ENCODE measurements at regions not wholly inside any gene's neighbourhood (a gene's known extent, or its start where the extent isn't known, plus 50 kb on each side); places are given as distances from the start of the nearest gene placed in this dataset.

DNA sequence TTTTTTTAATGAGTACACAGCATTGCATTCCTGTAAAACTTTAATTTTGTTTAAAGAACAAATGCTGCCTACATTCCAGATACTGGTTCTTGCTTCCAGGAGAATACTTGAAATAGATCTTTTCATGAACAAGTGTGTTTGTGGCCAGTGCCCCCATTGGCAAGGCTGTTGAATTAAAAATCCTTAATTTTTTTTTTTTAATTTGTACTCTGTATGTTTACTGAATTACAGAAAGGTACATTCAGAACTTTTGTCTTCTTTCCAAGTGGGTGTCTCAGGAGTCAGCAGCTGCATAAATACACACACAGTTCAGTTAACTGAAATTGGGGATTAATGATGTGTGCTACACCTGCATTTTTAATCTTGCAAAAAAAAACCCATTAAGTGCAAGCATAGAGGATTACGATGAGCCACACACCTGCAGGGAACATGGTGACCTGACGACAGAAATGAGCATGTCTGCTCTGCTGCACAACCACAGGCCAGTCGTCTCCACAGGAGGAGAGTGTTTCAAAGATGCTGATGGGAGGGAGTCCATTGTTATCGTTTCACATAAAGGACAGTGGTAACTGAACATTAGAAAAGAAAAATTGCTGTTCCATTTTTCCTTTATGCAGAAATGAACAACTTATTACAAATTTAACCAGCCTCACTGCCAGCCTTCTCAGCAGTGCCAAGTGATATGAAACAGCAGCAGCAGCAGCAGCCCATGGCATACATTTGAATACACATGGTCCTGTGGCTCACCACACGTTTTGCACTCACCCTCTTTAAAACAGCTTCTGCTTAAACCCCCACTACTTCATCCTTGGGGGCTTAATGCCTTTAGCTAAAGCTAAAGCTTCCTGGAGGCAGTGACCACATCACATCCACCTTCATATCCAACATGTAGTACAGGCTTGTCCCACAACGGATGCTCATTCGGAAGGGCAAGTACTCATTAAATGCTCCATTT lies 72.3 kb upstream of the RFC3 start:
- Histone ChIP-seq H3K27me3 (ENCODE audit: control insufficient read depth in 1 of 2, insufficient read depth in 2 of 2, low read length in 2 of 2) (no peaks in the 10 kb centered on the region), H3K4me1 (ENCODE audit: control insufficient read depth in 1 of 2, insufficient read depth in 2 of 2, low read length in 2 of 2) (peaks cover 0 to 8% of the 10 kb centered on the region in 2 donors), H3K9me3 (ENCODE audit: control insufficient read depth in 1 of 2, low read length in 2 of 2) (no peaks in the 10 kb centered on the region), H3K27ac (ENCODE audit: low read depth, low read length) (no peak overlapping the region), H3K4me3 (ENCODE audit: low read depth in 1 of 2, low read length in 2 of 2) (no peak overlapping the region), H3K9ac (ENCODE audit: low read depth in 1 of 2, low read length in 2 of 2) (no peak overlapping the region), H3K36me3 (ENCODE audit: control insufficient read depth in 1 of 2, insufficient read depth in 2 of 2, low read length in 2 of 2) (no peaks in the 10 kb centered on the region)

DNA sequence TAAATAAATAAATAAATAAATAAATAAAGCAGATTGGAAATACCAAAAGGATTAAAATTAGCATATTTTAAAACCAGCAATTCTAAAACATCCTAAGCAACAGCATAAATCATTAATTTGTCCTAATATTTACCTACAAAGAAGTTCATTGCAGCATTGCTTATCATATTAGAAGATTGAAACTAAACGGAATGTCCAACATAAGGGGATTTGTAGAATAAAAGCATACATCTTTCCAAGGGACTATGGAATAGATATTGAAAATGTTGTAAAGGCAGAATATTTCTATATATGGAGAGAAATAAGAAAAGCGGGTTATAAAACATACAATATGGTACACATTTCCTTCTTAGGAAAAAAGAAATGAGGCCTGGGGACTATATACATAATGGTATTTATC lies 71.1 kb upstream of the RFC3 start:
- Histone ChIP-seq H3K9ac (ENCODE audit: low read depth in 1 of 2, low read length in 2 of 2) (no peak overlapping the region), H3K9me3 (ENCODE audit: control insufficient read depth in 1 of 2, low read length in 2 of 2) (no peaks in the 10 kb centered on the region), H3K4me1 (ENCODE audit: control insufficient read depth in 1 of 2, insufficient read depth in 2 of 2, low read length in 2 of 2) (peaks cover 0 to 8% of the 10 kb centered on the region in 2 donors), H3K36me3 (ENCODE audit: control insufficient read depth in 1 of 2, insufficient read depth in 2 of 2, low read length in 2 of 2) (no peaks in the 10 kb centered on the region), H3K27me3 (ENCODE audit: control insufficient read depth in 1 of 2, insufficient read depth in 2 of 2, low read length in 2 of 2) (no peaks in the 10 kb centered on the region), H3K4me3 (ENCODE audit: low read depth in 1 of 2, low read length in 2 of 2) (no peak overlapping the region), H3K27ac (ENCODE audit: low read depth, low read length) (no peak overlapping the region)

DNA sequence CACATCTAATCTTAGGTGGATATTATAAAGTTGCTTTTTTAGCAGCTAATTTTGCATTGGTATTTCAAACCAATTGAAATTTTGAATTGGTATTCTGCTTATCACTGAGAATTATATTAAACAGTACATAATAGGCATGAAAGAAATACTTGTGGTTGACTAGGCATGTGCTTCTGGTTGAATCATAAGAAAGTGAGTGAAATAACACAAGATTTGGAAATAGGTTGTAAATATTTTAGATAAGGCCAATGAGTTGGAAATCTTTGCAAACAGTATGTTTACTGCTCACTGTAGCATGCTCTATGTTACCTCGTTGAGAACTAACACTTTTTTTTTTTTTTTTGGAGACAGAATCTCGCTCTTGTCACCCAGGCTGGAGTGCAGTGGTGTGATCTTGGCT lies 66.8 kb upstream of the RFC3 start:
- no peak overlapping the region for H3K9ac ChIP-seq (ENCODE audit: low read depth in 1 of 2, low read length in 2 of 2)
- no peaks in the 10 kb centered on the region for H3K36me3 ChIP-seq (ENCODE audit: control insufficient read depth in 1 of 2, insufficient read depth in 2 of 2, low read length in 2 of 2)

DNA sequence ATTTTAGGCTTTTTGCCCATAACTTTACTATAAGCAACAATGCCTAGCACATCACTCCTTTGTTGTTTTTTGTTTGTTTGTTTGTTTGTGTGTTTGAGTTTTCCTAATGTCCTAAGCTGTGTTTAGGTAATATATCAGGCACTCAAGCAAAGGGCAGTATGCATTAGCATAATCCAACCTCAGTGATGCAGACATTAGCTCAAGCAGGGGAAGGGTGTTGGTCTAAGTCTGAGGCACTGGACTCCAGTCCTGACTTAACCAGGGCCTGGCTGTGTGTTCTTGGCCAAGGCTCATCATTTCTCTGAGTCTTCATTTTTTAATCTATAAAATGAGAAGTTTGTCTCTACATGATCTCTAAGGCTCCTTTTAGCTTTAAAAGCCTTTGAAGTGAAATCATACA lies 65.9 kb upstream of the RFC3 start:
- no peak overlapping the region for H3K4me3 ChIP-seq (ENCODE audit: low read depth in 1 of 2, low read length in 2 of 2)
- H3K4me1 ChIP-seq (ENCODE audit: control insufficient read depth in 1 of 2, insufficient read depth in 2 of 2, low read length in 2 of 2) = no peaks in the 10 kb centered on the region
- H3K27ac ChIP-seq (ENCODE audit: low read depth, low read length) = no peak overlapping the region
- no peaks in the 10 kb centered on the region for H3K9me3 ChIP-seq (ENCODE audit: control insufficient read depth in 1 of 2, low read length in 2 of 2)
- no peaks in the 10 kb centered on the region for H3K27me3 ChIP-seq (ENCODE audit: control insufficient read depth in 1 of 2, insufficient read depth in 2 of 2, low read length in 2 of 2)
- no peak overlapping the region for H3K9ac ChIP-seq (ENCODE audit: low read depth in 1 of 2, low read length in 2 of 2)
- H3K36me3 ChIP-seq (ENCODE audit: control insufficient read depth in 1 of 2, insufficient read depth in 2 of 2, low read length in 2 of 2) = no peaks in the 10 kb centered on the region

More for the DNA sequence above, 66.8 kb upstream of the RFC3 start:
- H3K27me3 ChIP-seq (ENCODE audit: control insufficient read depth in 1 of 2, insufficient read depth in 2 of 2, low read length in 2 of 2) = no peaks in the 10 kb centered on the region
- H3K4me1 ChIP-seq (ENCODE audit: control insufficient read depth in 1 of 2, insufficient read depth in 2 of 2, low read length in 2 of 2) = no peaks in the 10 kb centered on the region
- H3K27ac ChIP-seq (ENCODE audit: low read depth, low read length) = no peak overlapping the region
- no peaks in the 10 kb centered on the region for H3K9me3 ChIP-seq (ENCODE audit: control insufficient read depth in 1 of 2, low read length in 2 of 2)
- H3K4me3 ChIP-seq (ENCODE audit: low read depth in 1 of 2, low read length in 2 of 2) = no peak overlapping the region

DNA sequence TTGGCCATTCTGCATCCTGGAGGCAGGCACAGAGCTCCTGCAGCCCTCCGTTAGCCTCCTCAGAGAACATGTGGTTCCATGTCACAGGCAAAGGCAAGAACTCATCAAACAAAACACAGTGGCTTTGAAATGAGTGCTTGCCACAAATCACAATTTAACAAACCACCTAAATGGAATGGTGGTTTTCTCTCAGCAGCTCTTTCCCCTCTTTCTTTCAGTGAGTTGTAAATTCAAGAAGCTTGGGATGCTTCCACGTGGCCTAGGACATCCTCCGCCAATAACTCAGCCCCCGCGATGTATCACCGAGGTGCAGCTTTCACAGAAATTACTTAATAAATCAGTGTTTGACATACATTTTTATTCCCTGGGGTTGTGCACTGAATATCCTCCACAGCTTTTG lies 65.4 kb upstream of the RFC3 start:
- H3K4me3 ChIP-seq (ENCODE audit: low read depth in 1 of 2, low read length in 2 of 2) = no peak overlapping the region

DNA sequence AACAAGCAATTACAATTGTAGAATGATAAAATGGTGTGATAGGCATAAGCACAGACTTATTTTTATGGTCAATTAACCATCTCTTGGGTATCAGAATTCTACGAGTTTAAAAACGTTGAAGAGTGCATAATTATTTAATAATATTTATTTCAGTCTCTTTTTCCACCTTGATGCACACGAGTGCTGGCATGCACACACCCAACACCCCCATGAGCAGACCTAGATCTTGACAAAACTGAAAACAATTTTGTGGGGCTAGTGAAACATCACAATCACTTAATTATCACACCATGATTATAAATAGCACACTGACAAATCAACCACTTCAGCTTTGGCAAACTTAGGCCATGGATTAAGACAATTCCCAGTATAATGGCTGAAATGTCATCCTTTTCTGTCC lies 61.0 kb upstream of the RFC3 start:
- H3K4me3 ChIP-seq (ENCODE audit: low read depth in 1 of 2, low read length in 2 of 2) = no peak overlapping the region
- no peaks in the 10 kb centered on the region for H3K27me3 ChIP-seq (ENCODE audit: control insufficient read depth in 1 of 2, insufficient read depth in 2 of 2, low read length in 2 of 2)
- H3K36me3 ChIP-seq (ENCODE audit: control insufficient read depth in 1 of 2, insufficient read depth in 2 of 2, low read length in 2 of 2) = no peaks in the 10 kb centered on the region
- no peaks in the 10 kb centered on the region for H3K4me1 ChIP-seq (ENCODE audit: control insufficient read depth in 1 of 2, insufficient read depth in 2 of 2, low read length in 2 of 2)
- no peaks in the 10 kb centered on the region for H3K9me3 ChIP-seq (ENCODE audit: control insufficient read depth in 1 of 2, low read length in 2 of 2)
- no peak overlapping the region for H3K27ac ChIP-seq (ENCODE audit: low read depth, low read length)
- no peak overlapping the region for H3K9ac ChIP-seq (ENCODE audit: low read depth in 1 of 2, low read length in 2 of 2)

More for the DNA sequence above, 65.4 kb upstream of the RFC3 start:
- Histone ChIP-seq H3K36me3 (ENCODE audit: control insufficient read depth in 1 of 2, insufficient read depth in 2 of 2, low read length in 2 of 2) (no peaks in the 10 kb centered on the region), H3K9ac (ENCODE audit: low read depth in 1 of 2, low read length in 2 of 2) (no peak overlapping the region), H3K27me3 (ENCODE audit: control insufficient read depth in 1 of 2, insufficient read depth in 2 of 2, low read length in 2 of 2) (no peaks in the 10 kb centered on the region), H3K9me3 (ENCODE audit: control insufficient read depth in 1 of 2, low read length in 2 of 2) (no peaks in the 10 kb centered on the region), H3K4me1 (ENCODE audit: control insufficient read depth in 1 of 2, insufficient read depth in 2 of 2, low read length in 2 of 2) (no peaks in the 10 kb centered on the region), H3K27ac (ENCODE audit: low read depth, low read length) (no peak overlapping the region)

DNA sequence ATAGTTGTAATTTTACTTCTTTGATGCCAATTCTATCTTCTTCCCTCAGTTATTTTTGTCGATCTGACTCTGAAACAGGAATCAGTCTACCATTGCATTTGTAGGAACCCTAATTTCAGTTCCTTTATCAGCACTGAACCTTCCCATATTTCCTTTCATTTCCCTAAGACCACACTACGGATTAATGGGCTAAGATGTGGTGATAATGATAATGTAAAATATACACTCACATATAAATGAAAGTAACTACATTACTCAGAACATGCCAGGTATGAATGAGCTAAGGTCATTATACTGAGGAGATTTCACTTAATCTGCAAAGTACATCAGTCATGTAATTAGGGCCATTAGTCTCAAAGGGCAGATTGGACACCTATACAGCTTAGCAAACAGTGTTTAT lies 60.2 kb upstream of the RFC3 start:
- Histone ChIP-seq H3K36me3 (ENCODE audit: control insufficient read depth in 1 of 2, insufficient read depth in 2 of 2, low read length in 2 of 2) (no peaks in the 10 kb centered on the region), H3K4me3 (ENCODE audit: low read depth in 1 of 2, low read length in 2 of 2) (no peak overlapping the region), H3K9ac (ENCODE audit: low read depth in 1 of 2, low read length in 2 of 2) (no peak overlapping the region), H3K9me3 (ENCODE audit: control insufficient read depth in 1 of 2, low read length in 2 of 2) (no peaks in the 10 kb centered on the region), H3K27ac (ENCODE audit: low read depth, low read length) (no peak overlapping the region), H3K27me3 (ENCODE audit: control insufficient read depth in 1 of 2, insufficient read depth in 2 of 2, low read length in 2 of 2) (no peaks in the 10 kb centered on the region), H3K4me1 (ENCODE audit: control insufficient read depth in 1 of 2, insufficient read depth in 2 of 2, low read length in 2 of 2) (no peaks in the 10 kb centered on the region)

DNA sequence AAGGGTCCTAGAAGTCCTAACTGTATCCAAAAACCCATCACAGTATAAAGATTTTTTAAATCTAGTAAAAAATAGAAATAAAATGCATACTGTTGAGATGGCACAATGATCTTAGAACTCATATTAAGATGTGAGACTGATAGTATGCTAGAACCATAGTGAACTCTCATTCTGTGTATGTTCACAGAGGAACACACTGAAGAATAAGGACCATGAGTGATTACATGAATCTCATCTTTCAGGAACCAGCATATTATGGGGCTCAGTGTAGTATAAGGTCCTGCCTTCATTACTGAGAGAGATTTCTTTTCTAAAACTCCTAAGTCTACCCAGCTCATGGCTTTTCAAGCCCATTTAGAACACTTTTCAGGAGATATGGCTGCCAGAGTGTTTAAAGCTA lies 59.8 kb upstream of the RFC3 start:
- no peaks in the 10 kb centered on the region for H3K27me3 ChIP-seq (ENCODE audit: control insufficient read depth in 1 of 2, insufficient read depth in 2 of 2, low read length in 2 of 2)
- no peaks in the 10 kb centered on the region for H3K36me3 ChIP-seq (ENCODE audit: control insufficient read depth in 1 of 2, insufficient read depth in 2 of 2, low read length in 2 of 2)
- no peaks in the 10 kb centered on the region for H3K9me3 ChIP-seq (ENCODE audit: control insufficient read depth in 1 of 2, low read length in 2 of 2)
- H3K9ac ChIP-seq (ENCODE audit: low read depth in 1 of 2, low read length in 2 of 2) = no peak overlapping the region
- H3K4me1 ChIP-seq (ENCODE audit: control insufficient read depth in 1 of 2, insufficient read depth in 2 of 2, low read length in 2 of 2) = no peaks in the 10 kb centered on the region
- H3K4me3 ChIP-seq (ENCODE audit: low read depth in 1 of 2, low read length in 2 of 2) = no peak overlapping the region
- H3K27ac ChIP-seq (ENCODE audit: low read depth, low read length) = no peak overlapping the region

DNA sequence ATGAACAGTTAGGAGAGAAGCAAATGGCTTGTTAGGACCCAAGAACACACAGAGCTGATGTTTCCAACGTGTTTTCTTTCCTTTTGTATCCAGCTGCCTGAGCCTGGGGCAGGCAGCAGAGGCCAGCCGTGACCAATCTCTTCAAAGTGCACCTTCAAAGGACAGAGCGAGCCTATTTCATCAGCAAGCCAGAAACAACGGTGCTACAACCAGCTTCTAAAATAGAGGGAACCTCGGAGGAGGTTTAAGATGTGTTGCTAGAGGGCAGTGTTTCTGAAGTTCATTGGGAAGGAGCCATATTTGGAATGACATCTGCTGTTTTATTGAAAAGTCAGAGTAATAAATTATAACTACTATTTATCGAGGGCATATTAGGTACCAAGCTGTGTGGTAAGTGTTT lies 56.2 kb upstream of the RFC3 start:
- Histone ChIP-seq H3K27me3 (ENCODE audit: control insufficient read depth in 1 of 2, insufficient read depth in 2 of 2, low read length in 2 of 2) (no peaks in the 10 kb centered on the region), H3K27ac (ENCODE audit: low read depth, low read length) (no peak overlapping the region), H3K36me3 (ENCODE audit: control insufficient read depth in 1 of 2, insufficient read depth in 2 of 2, low read length in 2 of 2) (no peaks in the 10 kb centered on the region), H3K4me1 (ENCODE audit: control insufficient read depth in 1 of 2, insufficient read depth in 2 of 2, low read length in 2 of 2) (no peaks in the 10 kb centered on the region), H3K9ac (ENCODE audit: low read depth in 1 of 2, low read length in 2 of 2) (no peak overlapping the region), H3K4me3 (ENCODE audit: low read depth in 1 of 2, low read length in 2 of 2) (no peak overlapping the region), H3K9me3 (ENCODE audit: control insufficient read depth in 1 of 2, low read length in 2 of 2) (no peaks in the 10 kb centered on the region)

DNA sequence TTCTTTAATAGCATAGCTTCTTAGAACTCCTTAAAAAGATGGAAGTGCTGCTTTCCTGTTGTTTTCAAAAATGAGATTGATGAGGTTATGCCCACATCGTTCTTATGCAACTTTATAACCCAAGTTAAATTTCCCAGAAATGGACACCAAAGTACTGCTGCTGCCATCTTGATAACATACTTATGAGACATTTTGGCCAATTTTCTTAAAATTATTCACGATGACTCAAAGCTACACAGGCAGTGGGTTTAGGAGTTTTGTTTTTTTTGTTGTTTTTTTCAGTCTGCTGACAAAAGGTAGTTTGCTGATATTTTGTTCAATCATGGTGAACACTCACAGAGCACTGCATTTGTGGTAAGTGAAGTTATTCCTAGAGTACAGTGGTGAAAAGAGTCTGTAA lies 54.9 kb upstream of the RFC3 start:
- H3K36me3 ChIP-seq (ENCODE audit: control insufficient read depth in 1 of 2, insufficient read depth in 2 of 2, low read length in 2 of 2) = no peaks in the 10 kb centered on the region
- no peak overlapping the region for H3K4me3 ChIP-seq (ENCODE audit: low read depth in 1 of 2, low read length in 2 of 2)
- no peaks in the 10 kb centered on the region for H3K9me3 ChIP-seq (ENCODE audit: control insufficient read depth in 1 of 2, low read length in 2 of 2)
- H3K9ac ChIP-seq (ENCODE audit: low read depth in 1 of 2, low read length in 2 of 2) = no peak overlapping the region
- H3K27me3 ChIP-seq (ENCODE audit: control insufficient read depth in 1 of 2, insufficient read depth in 2 of 2, low read length in 2 of 2) = no peaks in the 10 kb centered on the region
- H3K4me1 ChIP-seq (ENCODE audit: control insufficient read depth in 1 of 2, insufficient read depth in 2 of 2, low read length in 2 of 2) = no peaks in the 10 kb centered on the region
- H3K27ac ChIP-seq (ENCODE audit: low read depth, low read length) = no peak overlapping the region

Data from duodenal mucosa (tissue), 2 donors.